ENCODE measurements at regions not wholly inside any gene's neighbourhood (a gene's known extent, or its start where the extent isn't known, plus 50 kb on each side); places are given as distances from the start of the nearest gene placed in this dataset.
"Not testable (repeated sequence)": the region's sequence is repeated elsewhere in the genome, so short reads cannot be mapped to it uniquely, and the experiment has no call there.

DNA sequence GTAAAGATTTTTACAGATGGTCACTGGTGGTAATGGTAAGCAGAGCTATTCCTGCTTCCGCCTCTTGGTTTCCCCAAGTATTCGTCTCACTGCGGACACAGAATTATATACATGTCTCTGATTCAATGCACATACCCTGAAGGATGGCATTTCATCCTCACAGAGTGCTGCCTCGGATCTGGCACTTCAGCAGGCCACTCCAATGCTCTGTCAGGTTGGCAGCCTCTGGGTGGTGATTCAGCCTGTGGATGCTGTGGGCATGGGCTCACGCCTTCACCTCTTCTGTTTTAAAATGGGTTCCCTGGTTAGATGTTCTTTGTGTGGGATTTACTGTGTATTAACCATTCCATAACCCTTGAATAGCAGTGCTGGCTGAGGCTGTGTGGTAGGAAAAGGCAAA is 182.6 kb upstream of the ZNF608 start:
- no peak for DNase-seq

DNA sequence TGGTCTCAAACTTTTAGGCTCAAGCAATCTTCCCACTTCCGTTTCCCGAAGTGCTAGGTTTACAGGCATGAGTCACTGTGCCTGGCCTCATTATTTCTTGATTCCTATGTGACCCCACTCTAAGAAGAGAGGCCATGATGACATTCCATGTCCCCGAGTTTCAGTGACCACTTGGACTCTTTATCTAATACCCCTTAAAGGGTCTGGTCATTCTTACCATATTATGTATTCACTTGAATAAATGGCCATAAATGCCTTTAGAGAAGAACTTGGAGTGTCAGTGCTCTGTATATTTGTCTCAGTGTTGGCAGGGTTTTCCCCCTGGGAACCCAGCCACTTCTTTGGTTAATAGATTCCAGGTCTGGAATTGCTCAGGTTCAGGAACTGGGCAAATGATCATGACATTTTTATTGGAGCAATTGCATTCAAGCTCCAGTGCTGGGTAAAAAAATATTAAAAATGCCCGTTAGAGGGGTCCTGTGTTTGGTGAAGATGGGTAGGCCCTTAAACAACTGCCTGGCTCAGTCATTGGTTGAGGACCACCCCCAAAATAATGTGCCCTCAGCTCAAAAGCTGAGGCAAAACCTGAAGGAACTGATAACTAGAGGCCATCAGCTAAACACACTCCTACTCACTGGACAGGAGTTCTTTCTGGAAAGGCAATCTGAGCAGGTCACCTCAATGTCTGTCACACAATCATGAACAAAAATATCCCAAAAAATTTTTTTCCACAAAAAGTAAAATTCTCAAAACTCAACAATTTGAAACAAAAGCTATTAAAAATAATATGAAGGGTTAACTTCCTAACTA is 186.6 kb upstream of the ZNF608 start:
- DNase-seq, result no peak

DNA sequence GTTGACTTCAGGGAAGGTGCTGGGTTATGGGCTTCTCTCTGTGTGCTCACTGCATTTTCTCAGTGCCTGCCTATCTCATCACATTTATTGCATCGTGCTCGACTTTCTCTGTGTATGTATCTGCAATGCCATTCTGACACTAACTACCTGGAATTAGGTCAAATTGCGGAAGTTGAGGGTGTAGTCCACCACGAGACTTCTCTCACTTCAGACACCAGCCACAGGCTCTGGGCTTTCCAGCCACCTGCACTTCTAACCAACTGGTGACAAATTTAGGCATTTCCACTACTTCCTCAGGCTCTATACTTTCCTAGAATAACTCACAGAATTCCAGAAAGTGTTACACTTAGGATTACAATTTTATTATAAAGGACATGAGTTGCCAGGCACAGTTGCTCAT is 188.6 kb upstream of the ZNF608 start:
- no peak for DNase-seq

DNA sequence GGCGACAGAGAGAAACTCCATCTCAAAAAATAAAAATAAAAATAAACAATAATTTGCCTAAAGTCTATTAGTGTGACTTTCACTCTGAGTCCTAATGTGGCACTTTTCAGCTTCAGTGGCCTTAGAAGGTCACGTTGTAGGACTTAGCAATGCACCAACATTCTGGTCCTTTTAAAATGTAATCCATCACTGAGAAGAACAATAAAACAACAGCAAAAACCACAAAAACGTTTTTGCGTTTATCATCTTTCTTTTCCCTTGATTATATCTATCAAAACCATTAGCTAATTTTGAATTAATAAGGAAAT is 190.1 kb upstream of the ZNF608 start:
- DNase-seq, result no peak

DNA sequence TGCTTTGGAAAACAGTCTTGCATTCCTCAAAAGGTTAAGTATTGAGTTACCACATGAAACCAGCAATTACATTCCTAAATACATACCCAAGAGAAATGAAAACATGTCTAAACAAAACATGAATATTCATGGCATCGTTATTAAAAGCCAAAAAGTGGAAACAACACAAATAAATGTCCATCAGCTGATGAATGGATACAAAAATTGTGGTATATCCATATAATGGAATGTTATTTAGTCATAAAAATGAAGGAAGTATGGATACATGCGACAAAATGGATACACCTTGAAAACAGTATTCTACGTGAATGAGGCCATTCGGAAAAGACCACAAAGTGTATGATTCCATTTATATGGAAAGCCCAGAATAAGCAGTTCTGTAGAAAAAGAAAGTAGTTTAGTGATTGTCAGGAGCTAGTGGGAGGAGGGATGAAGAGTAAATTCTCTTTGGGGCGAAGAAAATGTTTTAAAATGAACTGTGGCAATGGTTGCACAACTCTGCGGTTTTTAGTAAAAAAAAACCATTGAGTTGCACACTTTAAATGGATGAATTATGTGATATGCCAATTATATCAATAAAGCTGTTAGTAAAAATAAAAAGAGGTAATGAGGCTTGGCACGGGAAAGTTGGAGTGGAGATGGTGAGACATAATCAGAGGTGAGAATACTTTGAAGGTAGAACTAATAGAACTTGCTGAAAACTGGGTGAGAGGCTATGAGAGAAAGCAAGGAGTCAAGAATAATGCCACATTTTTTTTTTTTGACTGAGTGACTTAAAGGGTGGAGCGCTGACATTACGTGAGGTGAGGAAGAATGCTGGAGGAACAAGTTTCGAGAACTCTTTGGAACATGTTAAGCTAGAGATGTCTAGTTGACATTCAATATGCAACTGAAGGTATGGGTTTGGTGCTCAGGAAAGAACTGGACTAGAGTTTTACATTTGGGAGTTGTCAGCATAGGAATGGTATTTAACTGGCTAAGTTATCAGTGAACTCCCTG is 194.9 kb upstream of the ZNF608 start:
- DNase-seq, result no peak

DNA sequence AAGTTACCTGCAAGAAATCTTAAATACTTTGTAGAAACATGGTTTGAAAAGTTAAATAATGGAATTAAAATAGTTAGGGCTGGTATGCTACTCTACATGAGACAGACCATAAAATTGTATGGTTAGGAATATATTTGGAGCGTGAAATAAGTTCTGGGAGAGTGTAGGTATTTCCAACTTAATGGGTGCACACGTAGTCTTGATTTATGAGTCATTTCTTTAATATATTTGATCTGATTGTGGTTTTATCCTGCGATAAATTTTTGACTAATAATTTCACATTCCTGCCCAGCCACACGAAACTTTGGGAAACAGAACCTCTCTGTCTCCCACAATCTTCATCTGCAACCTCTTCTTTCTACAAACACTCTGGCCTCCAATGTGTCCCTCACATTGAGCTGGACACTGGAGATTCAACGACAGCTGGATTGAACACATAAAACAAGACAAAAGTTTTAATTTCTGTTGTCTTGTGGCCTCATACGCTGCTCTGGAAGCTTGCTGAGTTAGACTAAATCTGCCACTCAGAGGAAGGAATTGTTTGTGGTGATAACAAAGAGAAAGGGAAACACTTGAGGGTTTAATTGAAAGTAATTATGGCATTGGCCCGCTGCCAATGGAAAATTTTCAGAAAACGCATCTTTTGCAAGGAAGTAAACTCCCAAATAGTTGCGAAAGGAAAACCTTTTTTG is 201.8 kb upstream of the ZNF608 start:
- DNase-seq, result no peak

DNA sequence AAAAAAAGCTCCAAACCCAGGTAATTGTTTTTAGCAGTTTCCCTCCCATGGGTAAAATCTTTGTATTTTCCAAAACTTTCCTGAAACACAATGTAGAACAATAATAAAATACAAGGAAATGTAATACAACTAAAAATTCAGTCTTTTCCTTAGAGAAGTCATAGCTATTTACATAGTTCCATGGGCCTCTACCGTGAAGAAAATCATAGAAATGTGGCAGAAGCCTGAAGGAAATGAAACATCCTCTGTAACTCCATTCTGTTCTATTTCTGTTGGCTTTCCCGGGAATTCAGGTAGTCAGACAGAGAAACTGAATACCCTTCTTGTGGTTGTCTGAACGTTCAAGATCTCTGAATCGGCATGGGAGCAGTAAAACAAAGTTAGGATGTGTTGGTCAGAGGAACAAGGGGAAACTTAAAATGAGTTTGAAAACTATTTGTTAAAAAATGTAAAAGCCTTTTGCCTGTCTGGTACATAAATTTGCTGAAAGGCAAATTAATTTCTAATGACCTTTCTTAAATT is 202.4 kb upstream of the ZNF608 start:
- no peak for DNase-seq

DNA sequence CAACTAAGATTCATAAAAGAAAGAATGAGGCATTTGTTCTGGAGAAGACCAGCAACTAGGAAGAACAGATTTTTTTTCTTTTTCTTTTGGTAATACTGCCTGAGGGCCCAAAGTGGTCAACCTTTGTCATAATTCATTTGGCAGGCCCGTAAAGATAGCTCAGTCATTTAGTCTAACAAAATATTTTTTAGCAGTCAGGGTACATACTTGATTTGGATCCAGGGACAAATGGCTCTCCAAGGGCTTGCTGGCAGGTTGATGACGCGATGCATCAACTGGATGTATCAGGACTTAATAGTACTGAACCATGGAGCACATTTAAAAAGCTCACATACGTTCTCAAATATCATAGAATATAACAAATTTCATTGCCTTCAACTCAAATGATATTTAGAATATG is 203.4 kb upstream of the ZNF608 start:
- no peak for DNase-seq

DNA sequence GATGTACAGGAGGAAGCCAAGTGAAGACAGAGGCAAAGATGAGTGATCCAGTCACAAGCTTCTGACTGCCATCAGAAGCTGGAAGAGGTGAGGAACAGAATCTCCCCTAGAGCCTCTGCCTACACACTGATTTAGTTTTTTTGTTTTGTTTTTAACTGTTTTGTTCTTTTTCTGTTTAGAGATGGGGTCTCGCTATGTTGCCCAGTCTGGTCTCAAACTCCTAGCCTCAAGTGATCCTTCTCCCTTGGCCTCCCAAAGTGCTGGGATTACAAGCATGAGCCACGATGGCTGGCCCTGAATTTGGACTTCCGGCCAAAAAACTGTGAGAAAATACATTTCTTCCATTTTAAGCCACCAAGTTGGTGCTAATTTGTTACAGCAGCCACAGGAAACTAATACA is 204.7 kb upstream of the ZNF608 start:
- no peak for DNase-seq

DNA sequence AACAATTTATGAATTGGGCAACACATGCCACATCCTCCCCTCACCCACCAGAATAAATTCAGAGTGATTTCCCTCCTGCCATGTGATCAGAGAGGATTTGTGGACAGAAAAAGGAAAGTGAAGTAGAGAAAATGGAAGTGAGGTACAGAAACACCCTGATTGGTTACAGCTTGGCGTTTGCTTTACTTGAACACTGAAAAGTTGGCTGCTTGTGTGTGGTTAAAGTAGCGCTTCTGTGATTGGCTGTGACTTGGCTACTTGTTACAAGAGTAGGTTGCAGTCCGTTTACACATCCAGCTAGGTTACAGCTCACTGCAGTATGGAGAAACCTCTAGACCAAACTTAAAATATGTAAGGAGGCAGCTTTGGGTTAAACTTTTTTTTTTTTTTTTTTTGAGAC is 205.2 kb upstream of the ZNF608 start:
- no peak for DNase-seq

DNA sequence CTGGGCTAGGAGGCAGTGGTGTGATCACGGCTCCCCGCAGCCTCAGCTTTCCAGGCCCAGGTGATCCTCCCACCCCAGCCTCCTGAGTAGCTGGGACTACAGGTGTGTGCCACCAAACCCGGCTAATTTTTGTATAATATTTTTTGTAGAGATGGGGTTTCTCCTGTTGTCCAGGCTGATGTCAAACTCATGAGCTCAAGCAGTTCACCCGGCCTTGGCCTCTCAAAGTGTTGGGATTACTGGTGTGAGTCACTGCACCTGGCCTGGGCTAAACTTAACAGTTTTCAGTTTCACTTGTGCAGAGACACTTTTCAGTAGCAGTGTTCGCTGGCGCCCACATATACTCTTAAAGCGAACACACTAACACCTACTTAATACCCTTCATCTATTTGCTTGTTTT is 205.6 kb upstream of the ZNF608 start:
- no peak for DNase-seq

DNA sequence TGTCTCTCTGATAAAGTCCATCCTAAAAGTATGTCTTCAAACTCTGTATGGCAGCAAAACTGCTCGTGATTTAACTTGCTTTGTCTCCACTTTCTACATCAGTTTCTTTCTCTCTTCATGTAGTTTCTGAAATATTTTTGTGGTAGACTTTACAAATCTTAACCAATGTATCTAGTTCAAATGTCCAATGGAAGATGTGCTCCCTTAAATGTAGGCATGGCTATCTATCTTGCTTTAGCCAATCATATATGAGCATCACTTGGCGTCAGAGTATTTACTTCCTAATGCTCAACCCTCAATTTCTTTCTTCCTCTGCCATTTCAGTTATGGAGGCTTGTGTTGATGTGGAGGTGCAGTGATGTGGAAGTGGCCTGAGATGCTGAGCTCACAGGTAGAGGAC is 206.1 kb upstream of the ZNF608 start:
- DNase-seq, result no peak

DNA sequence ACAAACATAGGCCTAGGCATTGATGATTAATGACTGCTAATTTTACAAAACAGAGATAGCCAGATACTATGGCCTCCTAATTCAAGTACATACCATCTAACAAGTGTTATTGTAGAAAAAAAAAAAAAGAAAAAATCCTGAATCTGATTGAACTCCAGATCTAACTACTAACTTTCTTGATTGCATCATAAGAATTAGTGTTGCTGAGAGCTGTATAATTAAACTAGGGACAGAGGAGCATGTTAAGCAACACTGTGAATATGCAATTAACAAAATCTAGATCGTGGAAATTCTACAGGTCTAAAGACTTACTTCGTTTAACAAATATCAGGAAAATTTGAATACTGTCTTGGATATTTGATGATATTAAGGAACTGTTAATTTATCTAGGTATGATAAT is 208.3 kb upstream of the ZNF608 start:
- DNase-seq, result no peak

DNA sequence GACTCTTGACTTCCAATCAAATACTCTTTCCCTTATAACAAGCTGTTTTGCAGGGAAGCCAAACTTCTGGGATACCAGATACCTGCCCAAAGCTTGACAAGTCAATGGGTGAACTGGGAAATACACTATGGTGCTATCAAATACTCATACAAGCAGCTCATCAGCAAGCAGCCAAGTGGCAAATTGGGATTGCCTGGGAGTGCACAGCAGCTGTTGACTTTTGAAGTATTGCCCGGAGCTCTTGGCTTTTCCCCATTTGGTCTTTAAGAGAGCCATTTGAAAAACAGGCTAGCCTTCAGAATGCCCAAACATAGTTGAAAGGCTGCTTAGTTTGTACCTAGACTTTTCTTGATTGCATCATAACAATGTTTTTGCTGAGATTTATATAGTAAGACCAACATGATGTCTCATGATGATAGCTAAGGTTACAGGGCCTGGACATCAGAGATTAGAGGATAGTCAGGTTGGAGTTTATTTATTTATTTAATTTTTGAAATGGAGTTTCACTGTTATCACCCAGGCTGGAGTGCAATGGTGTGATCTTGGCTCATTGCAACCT is 210.1 kb upstream of the ZNF608 start:
- no peak for DNase-seq

DNA sequence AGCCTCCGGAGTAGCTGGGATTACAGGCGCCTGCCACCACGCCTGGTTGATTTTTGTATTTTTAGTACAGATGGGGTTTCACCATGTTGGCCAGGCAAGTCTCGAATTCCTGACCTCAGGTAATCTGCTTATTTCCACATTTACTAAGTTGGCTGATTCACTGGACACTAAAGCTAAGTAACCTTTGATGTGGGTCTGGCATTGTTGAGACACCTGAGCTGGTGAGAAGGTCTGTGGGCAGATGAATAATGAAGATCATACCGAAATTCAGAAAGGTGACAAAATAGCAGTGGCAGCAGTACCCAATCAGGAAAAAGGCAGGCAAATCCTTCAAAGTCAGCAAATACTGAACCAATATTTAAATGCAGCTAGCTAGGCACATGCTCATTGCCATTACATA is 210.6 kb upstream of the ZNF608 start:
- no peak for DNase-seq

DNA sequence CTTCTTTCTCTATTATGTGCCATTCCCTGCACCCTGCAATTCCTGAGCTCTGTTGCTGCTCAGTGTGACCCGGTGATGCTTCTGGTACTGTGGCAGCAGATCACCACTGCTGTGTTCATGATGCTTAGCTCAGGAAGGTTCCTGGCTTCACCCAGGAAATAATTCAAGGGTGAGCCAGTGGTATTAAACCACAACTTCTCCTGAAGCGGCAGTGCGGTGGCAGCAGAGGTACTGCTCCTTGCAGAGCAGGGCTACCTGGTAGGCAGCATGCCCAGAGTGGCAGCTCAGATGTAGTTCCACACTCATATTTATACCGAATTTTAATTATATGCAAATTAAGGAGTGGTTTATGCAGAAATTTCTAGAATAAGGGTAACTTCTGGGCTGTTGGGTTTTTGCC is 213.8 kb upstream of the ZNF608 start:
- DNase-seq, result no peak

DNA sequence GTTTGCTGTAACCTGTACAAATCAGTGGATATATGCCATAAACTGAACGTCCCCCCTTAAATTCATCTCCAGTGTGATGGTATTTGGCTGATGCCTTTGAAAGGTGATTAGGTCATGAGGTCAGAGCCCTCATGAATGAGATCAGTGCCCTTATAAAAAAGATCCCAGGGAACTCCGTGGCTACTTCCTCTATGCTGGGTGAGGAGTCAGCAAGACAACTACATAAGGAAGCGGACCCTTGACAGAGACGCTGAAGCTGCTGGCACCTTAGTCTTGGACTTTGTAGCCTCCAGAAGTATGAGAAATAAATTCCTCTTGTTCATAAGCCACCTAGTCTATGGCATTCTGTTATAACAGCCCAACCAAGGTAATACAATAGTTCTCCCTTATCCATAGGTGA is 215.1 kb upstream of the ZNF608 start:
- no peak for DNase-seq

DNA sequence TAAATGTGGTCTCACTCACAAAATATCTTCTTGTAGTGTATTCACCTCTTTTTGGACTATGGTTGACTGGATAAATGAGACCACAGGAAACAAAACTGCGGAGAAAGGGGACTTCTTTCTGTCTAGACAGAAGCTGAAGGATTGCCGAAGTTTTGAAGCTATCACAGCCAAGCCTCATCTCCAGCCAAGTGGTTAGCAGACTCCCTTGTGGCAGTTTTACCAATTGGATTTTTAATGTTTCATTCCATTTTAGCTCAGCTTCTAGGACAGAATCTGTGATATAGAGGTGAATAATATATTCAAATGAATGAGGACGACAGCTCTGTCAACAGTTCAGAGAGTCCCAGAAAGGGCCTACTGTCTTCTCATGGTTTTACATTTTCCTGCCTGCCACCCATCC is 215.7 kb upstream of the ZNF608 start:
- DNase-seq, result no peak

DNA sequence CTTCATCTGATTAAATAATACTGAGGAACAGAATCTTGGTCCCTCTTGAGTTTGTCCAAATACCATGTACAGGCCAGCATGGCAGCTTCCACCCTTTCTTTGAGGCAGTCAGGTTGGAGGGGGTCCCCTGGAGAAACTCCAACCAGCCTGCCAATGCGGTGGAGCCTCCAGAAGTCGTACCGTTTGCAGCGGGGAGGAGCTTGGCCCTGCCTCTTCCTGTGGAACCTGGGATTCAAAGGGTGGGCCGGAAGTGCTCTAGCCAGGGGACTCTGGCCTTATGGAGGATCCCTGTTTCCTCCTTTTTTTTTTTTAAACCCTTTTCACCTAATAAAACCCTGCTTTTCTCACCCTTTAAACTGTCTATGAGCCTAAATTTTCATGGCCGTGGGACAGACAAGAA is 216.3 kb upstream of the ZNF608 start:
- no peak for DNase-seq

DNA sequence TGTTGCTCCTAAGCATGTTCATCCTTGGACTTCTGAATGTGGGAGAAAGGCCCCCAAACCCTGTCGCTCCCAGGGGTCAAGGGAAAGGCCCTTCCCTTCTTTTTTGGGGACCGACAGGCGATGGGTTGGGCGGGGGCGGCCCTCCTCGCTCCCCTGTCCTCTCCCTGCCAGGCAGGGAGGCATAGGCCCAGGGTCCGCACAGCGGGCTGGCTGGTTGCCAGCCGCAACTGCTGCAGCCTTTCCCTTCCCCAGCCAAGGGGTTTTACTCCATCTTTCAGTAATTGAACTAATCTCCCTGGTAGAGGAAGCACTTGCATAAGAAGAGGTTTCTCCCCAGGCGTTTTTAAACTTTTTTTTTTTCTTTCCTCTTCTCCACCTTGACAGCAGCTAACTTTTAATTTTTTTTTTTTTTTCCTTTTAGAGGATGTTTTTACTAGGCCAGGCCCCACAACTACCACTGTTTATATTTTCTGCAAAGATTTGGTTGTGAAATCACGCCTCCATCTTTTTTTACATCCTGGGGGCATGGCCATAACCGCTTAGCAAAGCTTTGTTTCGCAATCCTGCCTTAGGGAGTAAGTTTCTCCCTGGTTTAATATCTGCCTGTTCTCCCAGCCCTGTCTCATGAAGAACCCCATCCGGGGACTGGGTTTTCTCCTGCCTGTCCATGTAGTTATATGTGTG is 216.9 kb upstream of the ZNF608 start:
- no peak for DNase-seq

DNA sequence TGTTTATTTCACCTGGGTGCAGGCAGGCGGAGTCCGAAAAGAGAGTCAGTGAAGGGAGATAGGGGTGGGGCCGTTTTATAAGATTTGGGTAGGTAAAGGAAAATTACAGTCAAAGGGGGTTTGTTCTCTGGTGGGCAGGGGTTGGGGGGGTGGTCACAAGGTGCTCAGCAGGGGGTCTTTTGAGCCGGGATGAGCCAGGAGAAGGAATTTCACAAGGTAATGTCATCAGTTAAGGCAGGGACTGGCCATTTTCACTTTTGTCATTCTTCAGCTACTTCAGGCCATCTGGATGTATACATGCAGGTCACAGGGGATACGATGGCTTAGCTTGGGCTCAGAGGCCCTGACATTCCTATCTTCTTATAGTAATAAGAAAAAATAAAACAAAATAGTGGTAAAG is 220.3 kb upstream of the ZNF608 start:
- not testable (repeated sequence) for DNase-seq

DNA sequence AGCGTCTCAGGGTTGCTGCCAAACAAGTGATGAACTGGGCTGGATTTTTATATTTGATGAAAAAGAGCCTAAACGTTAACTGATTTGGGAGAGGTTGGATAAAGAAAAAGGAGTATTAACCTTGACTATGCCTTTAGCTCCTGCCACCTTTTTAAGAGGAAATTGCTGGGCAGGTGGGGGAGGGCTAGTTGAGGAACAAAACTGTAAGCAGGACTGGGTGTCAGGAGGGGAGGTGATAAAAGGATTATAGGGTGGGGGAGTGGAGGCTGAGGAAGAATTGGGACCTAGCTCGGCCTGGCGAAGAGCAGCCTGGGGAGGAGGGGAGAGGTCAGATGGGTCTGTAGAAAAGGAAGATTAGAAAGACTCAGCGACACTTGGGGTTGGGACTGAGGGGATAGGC is 223.9 kb upstream of the ZNF608 start:
- not testable (repeated sequence) for DNase-seq

DNA sequence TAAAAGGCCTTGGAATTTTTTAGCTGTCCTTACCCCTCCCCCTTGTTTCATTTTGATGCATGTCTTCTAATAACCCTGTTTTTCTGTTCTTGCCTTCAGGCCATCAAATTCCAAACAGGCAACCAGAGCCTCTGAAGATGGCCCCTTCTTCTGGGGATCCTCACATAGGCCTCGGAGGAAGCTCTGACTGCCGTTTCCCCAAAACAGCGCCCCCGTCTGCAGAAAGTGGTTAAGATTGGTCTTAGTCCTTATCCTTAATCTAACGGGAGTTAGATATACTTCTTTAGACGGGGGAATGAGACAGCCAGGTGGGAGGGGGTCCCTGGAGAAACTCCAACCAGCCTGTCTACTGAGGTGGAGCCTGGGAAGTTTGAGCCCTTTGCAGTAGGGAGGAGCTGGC is 226.3 kb upstream of the ZNF608 start:
- DNase-seq, result no peak

Measured in activated CD4-positive, CD25-positive, alpha-beta regulatory T cell (primary cell).